Activated naive CD4-positive, alpha-beta T cell (primary cell): ENCODE measurements at regions not wholly inside any gene's neighbourhood (a gene's known extent, or its start where the extent isn't known, plus 50 kb on each side); places are given as distances from the start of the nearest gene placed in this dataset.

Source experiments
- DNase-seq, 4 experiments: peaks; one replicate each; lab custom pipeline; 2025; lab: John Stamatoyannopoulos, UW

DNA sequence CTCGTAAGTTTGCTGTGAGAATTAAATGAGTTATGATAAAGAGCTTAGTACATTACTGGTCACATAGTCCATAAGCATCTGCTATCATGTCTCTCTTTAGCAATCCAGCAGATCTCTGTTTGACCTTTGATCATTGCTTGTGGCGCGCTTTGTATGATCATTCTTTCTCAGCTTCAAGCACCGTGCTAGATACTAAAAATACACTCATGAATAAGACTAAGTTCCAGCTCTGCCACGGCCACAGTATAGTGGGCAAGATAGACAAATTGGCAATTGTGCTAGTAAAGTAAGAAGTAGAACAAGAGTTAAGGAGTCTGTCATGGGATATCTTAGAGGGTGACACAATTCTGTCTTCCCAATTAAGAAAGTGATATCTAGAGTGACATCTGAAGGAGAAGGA lies 75.2 kb upstream of the ADGRF1 start:
- no peak for DNase-seq

DNA sequence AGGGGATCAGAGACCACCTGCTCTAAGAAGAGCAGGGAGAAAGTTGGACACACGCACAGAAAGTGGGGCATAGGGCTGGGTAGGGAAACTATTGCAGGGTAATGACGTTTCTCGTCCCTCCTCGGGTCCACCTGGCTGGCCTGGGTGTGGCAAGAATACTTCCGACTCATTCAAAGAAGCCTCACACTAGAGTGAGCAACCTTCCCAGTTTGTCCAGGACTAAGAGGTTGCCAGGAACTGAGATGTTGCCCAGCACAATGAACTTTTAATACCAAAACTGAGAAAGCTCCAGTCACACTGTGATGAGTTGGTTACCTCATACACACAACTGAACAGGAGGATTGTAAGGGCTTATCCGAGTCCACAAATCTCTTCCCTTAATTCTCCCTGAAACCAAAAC lies 74.5 kb upstream of the ADGRF1 start:
- no peak for DNase-seq

DNA sequence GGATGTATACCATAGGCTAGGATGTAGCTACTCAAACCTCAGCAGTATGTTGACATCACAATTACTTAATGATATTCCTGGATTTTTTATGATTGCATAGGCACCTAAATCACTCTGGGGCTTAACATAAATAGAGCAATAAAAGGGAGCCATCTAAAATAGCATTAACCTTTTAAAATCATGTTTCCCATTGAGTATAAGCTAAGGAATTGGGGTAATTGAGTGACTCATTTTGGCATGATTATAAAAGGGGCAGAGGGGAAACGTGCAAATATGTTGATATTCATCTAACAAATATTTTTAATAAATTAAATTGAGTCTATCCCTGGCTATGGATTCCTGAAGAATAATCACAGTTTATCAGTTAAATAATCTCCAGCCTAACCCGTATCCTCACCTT lies 74.0 kb upstream of the ADGRF1 start:
- no peak for DNase-seq

DNA sequence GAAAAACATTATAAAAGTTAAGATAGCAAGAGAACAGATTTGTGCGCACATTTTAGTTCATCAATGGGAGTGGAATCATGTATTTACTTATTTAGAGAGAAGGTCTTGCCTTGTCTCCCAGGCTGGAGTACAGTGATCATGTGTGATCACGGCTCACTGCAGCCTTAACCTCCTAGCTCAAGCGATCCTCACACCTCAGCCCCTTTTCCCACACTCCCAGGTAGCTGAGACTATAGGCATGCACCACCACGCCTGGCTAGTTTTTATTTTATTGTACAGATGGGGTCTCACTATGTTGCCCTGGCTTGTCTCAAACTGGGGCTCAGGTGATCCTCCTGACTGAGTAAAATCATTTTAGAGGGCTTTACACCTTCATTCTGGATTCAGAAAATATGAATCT lies 72.3 kb upstream of the ADGRF1 start:
- no peak for DNase-seq

DNA sequence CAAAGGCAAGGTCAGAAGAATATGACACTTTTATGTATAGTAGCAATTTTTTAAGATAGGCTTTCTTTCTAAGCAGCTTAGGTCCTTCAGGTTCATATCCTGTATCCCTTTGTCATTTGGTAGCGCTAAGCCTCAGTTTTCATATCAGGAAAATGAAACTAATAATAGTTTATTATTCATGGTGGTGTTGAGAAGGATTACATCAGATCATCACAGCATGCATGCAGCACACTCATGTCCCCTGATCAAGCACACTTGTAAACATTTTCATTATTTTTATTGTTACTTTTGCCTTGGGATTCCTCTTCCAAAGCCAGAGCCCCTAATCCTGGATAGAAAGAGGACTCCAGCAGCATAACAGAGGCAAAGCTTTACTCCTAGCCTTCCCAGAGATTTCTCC lies 70.2 kb upstream of the ADGRF1 start:
- no peak for DNase-seq

DNA sequence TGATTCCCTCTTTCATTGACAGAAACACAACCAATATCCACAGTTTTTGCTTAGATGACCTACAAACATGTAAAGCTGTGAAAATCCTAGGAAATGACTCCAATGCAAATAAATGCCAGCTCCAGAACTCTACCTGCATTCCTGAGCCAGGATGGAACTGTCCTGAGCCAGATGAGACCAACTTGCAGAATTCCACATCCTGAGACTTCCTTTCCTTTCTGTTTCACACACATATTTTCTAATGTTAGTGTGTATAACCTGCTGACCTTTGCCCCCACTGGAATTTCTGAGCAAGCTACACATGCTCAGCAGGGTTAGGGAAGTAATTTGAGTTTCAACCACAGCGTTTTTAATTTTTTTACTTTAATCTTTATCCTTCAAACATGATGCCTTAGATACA lies 69.6 kb upstream of the ADGRF1 start:
- no peak for DNase-seq

DNA sequence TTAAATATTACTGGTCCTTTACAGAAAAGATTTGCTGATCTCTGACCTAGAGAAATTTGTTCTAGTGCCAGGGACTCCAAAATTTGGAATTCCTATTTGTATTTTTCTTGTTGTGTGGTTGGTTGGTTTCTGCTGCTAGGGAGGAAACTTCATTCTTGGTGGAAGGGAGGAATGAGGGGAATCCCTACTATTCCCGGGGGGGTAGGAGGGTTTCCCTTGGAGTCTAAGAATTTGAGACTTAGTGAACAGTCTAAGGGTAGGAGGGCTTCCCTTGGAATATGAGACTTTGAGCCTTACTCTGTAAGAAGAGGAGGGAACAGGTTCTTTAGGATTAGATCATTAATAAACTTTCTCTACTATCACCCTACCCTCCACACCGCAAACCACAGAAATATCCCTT lies 67.1 kb upstream of the ADGRF1 start:
- no peak for DNase-seq

DNA sequence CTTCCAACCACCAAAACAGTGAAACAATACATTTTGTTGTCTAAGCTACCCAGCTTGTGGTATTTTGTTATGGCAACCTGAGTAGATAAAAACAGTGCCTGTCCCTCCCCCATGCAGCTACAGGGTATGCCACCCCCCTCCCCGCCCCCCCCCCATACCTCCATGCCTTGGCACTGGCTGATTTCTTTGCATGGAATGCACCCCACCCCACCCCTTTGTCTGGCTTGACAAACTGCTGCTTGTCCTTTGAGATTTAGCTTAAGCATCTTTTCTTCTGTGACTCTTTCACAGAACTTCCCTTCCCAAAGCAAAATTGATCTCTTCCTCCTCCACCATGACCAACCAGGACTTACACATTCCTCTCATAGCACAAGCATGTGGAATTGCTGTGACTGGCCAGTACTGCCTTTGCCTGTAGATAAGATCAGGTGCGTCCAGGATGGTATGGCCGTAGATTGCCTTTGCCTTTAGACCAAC lies 64.6 kb upstream of the ADGRF1 start:
- DNase-seq: no peak

DNA sequence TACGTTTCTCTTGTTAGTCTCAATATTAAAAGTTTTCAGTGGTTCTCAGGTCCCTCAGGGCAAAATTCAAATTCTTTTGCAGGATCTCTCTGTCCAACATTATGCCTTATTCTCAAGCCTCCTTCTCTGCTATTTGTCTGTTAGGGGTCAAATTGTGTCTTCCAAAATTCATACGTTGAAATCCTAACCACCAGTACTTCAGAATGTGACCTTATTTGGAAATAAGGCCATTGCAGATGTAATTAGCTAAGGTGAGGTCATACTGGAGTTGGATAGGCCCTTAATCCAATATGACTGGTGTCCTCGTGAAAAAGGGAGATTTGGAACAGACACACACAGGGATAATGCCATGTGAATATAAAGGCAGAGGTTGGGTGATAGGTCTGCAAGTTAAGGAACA lies 64.1 kb upstream of the ADGRF1 start:
- DNase-seq: no peak

DNA sequence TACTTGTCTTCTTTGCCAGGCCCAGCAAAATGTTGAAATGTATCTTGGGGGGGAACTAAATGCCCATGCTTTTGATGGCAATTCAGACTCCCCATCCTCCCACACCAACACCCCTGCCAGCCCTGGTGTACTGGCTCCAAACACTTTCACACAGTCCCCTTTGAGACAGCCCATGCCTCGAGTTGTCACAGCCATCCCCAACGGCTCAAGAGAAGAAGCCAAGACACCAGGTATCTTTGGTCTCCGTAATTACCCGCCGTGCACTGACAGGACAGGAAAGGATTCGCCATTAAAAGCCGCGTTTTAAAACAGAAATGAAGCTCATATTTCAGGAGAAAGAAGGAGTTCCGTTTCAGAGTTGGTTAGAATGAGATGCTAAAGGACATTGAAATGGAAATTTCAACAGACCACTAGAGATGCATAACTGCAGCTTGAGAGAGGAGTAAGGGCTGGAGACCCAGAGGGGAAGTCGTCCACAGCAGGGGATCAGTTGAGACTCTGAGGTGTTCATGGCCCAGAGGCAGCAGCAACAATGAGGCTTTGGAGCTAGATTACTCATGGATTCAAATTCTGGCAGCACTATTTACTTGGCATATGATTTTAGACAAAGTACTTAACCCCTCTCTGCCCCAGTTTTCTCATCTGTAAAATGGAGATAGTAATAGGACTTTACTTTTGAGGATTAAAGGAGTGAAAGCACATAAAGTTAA lies 63.5 kb upstream of the ADGRF1 start:
- DNase-seq: no peak

DNA sequence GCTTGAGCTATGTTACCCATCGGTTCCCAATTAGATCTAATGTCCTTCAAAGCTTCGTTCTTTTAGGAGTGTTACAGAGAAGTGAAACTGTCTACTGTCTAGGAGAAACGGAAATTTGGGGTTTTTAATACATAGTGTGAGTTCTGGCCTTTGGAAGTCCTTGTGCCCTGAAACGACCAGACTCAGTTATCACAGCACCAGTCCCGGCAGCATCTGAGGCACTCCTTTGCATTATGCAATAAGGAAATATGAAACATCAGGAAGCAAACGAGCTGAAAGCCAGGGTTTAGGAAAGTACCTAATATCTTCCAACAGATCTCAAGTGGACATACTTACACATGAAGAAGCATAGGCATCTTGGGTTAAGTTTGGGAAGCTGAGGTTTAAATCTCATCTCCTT lies 61.8 kb upstream of the ADGRF1 start:
- DNase-seq: no peak

DNA sequence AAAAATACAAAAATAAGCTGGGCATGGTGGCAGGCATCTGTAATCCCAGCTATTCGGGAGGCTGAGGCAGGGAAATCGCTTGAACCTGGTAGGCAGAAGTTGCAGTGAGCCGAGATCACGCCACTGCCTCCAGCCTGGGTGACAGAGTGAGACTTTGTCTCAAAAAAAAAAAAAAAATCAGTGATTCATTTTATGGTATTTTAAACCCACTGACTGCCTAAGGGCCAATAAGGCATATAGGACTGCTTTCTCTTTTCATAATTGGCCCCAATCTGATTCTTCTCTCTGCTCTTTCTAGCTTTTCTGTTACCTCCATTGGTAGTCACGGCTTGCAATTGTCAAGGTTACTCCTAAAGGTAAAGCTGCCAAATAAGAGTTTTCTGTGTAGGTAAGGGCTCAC lies 60.2 kb upstream of the ADGRF1 start:
- no peak for DNase-seq

DNA sequence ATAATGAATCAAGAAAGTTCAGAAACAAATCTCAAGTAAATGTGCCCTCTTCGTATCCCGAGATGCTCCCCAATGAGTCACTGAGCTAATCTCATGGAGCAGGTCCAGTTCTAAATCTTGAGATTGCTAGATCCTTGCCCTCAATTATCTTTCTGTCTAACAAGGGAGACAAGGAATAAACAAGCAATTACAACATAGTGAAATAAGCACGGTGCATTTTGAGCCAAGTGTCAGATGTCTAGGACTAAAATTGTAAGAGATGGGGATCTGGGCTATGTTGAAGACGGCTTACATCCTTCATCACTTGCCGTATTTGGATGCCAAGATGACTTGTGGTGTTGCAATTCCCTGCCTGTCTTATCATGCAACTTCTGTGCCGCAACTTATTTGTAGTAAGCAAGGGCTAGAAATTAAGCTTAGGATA lies 56.5 kb upstream of the ADGRF1 start:
- no peak for DNase-seq

DNA sequence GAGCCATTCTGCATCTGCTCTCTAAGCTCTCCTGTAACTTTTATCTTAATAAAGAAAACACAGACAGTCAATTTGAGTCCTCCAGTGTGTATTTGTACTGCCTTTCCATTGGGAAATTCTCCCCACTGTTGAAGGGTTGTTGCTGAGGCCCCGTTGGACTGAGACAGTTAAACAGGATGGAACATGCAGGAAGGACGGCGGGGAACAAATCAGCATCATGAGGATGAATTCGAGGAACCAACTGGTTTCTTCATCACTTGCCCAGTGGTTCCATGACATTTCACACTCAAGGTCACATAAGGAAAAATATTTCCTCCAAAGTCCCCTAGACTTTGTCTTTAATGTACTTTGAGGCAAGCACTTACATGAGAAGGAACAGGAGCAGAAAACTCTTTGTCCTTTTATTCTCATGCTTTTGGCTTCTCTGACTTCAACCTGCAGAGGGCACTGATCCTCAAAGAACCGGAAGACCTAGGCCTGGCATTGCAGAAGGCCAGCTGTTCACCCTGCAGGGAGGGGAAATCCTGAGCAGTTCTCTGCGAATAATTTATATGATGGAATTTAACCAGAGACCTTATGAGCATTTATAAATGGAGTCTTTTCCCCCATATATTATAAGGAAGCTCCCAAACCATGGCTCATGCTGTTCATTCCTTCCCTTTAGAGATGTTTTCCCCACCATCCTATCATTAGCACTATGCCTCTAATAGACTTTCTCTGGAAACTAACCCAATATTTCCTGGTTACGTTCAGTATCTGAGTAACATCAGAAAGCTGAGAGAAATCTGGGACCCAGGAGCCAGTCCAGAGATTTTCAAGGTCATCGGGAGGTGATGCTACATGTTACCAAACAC lies 55.2 kb upstream of the ADGRF1 start:
- peak in 1 of 4 experiments; percentile 2 for DNase-seq

DNA sequence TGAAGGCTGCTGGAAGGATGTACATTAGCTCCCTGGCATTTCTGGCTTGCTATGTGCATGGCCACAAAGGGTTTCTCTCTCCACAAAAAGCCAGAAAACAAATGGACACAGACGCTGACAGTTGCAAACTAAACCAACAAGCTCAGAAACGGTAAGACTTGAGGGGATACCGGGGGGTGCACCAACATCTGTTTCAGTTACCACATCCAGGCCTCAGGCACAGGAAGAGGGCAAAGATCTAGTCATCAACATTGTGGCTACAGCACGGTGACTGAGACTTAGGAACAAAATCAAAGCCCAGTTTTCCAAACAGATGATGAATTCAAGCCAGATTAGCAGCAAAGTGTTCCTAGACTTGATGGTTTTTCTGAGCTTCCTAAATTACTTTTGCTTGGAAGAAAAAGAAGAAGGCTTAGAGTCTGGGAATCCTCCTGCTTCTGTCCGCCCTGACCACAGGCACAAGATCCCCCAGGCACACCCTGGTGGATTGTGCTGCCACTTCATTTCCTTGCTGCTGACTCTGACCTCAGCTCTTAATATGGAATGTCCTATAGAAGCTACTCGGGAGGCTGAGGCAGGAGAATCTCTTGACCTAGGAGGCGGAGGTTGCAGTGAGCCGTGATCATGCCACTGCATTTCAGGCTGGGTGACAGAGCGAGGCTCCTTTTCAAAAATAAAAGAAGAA lies 54.2 kb upstream of the ADGRF1 start:
- DNase-seq: no peak

DNA sequence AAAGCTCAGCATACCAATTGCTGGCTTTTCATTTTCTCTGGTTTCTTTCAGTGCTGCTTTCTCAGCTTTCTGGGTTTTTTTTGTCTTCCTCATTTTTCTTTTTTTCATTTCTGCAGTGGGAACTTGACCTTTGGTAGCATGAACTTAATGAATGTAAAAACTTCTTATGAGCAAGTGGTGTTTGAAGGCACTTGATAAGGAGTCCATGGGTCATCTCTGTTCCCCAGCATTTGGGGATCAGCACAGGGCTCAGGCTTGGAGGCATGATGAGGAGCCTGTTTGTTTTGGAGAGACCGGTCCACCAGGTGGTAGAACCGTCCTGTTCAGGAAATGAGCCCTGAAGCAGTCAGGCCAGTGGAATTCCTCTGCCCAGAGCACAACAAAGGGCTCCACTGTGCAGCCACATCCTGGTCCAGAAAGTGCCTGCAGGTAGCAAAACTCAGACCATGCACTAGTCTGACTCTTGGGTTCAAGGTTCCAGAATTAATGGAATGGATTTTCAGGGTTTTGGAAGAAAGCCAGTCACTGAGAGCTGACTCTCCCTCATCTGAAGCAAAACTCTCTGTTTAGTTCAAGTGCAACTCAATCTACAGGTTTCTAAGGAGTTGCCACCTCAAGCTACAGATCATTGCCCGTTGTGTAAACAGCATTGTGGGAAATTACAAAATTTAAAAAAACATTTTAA lies 52.3 kb upstream of the ADGRF1 start:
- no peak for DNase-seq

DNA sequence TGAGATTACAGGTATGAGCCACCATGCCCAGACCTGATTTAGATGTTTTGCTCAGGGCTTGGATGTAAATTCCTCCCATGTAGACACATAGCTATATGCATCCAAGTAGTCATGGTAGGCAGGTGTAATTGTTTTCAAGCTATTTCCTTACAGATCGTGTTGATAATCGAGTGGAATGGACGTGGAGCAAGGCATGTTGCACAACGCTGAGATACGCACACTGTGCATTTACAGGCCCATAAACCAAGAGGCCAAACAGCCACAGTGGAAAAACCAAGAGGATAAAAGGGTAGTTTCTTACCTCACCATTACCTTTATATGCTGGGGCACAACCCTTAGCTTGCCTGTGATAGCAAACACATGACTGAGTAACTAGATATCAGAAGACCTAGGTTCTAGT lies 51.0 kb upstream of the ADGRF1 start:
- DNase-seq: no peak

DNA sequence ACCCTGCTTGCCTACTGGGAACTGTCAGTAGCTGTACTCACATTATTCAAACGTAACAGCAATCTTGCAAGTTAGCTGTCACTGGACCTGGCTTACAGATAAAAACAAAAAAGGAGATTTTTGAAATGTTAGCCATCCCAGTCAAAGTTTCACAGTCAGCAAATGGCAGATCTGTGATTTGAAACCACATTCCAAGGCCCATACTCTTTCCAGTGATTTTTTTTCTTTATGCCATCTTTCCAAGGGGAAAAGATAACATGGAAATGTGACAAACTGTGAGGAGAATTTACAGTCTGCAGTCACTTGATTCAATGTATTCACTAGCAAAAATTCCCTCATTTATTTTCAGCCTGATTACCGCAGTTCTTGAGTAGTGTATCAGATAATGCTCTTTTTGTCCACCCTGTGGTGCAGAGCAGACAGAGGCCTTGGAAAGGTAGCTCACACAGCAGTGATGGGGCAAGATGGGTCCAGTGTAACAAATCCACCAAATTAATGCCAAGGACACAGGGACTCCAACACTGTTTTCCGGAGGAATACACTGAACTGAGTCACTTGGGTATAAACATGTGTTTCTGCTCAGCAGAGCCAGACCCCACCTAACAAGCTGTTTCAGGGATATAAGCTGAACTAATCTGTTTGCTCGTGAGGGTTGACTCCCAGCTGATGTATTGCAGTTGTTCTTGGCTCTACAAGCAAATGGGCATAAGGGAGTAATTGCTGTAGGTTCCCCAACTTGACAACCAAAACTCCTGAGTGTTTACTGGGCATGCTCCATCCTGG lies 49.9 kb upstream of the ADGRF1 start:
- DNase-seq: no peak
